B cell (primary cell): ENCODE measurements at regions not wholly inside any gene's neighbourhood (a gene's known extent, or its start where the extent isn't known, plus 50 kb on each side); places are given as distances from the start of the nearest gene placed in this dataset.

ENCODE experiments used
- ATAC-seq: fragments of 200-7000 bp; cut with Tn5 transposase; one replicate; pipeline ENCODE4 v1.10.0; 2021; ENCODE audit warnings: low read depth, mild to moderate bottlenecking, moderate number of reproducible peaks, moderate library complexity
- CTCF ChIA-PET: fragments of 350-600 bp; sonication (Branson Sonifier 250); formaldehyde crosslinking; loops from one replicate; lab custom pipeline; 2021; ENCODE audit warnings: antibody characterized with exemption, inconsistent platforms; lab: Charles Lee
- POLR2A ChIA-PET: fragments of 350-600 bp; sonication (Branson Sonifier 250); formaldehyde crosslinking; loops from one replicate; lab custom pipeline; 2021; ENCODE audit warnings: antibody characterized with exemption; lab: Charles Lee
- DNase-seq: peaks from one replicate; pipeline ENCODE4 v3.0.0; 2013
- H2AFZ ChIP-seq: 2 replicates; pipeline ENCODE4 v1.6.1; 2012; ENCODE audit warnings: mild to moderate bottlenecking, low read depth, low read length; ENCODE audit not compliant: insufficient read depth, poor library complexity, severe bottlenecking
- H3K27ac ChIP-seq, 2 donors: 1 replicate in 1 of 2; 2 replicates in 1 of 2; pipeline ENCODE4 v1.5.1; 2012 to 2013; ENCODE audit warnings: low read length in 2 of 2, mild to moderate bottlenecking in 2 of 2, moderate library complexity in 1 of 2
- H3K27me3 ChIP-seq, 4 experiments: fragments of 200-600 bp in 1 of 4; sonication (generic) in 1 of 4; replicated peaks in 1 of 4; 1 replicate in 2 of 4; 2 replicates in 2 of 4; pipeline versions ENCODE4 v1.6.1 to v1.7.0; 2013 to 2016; ENCODE audit warnings: low read length in 3 of 4, mild to moderate bottlenecking in 2 of 4, mixed read lengths in 1 of 4, moderate library complexity in 1 of 4; ENCODE audit not compliant: insufficient read depth in 4 of 4, control insufficient read depth in 3 of 4; ENCODE audit errors: control extremely low read depth in 1 of 4
- H3K36me3 ChIP-seq, 2 experiments: replicated peaks in 1 of 2; 1 replicate in 1 of 2; 2 replicates in 1 of 2; pipeline versions ENCODE4 v1.6.1 to v1.7.1; 2013; ENCODE audit warnings: low read length in 1 of 2; ENCODE audit not compliant: insufficient read depth in 2 of 2, control insufficient read depth in 1 of 2; ENCODE audit errors: control extremely low read depth in 1 of 2, extremely low read depth in 1 of 2
- H3K4me1 ChIP-seq, 2 donors: fragments of 200-600 bp in 1 of 2; sonication (generic) in 1 of 2; 1 replicate in 1 of 2; 2 replicates in 1 of 2; pipeline versions ENCODE4 v1.5.1 to v1.6.1; 2013 to 2017; ENCODE audit warnings: low read length in 2 of 2; ENCODE audit not compliant: control insufficient read depth in 2 of 2, insufficient read depth in 2 of 2
- H3K4me2 ChIP-seq: replicated peaks from 2 replicates; pipeline ENCODE3; 2012; ENCODE audit warnings: mild to moderate bottlenecking, low read depth, low read length; ENCODE audit not compliant: poor library complexity, severe bottlenecking
- H3K4me3 ChIP-seq, 5 experiments: fragments of 200-600 bp in 1 of 5; sonication (generic) in 1 of 5; 1 replicate in 3 of 5; 2 replicates in 2 of 5; pipeline versions ENCODE4 v1.5.1 to v1.7.0; 2011 to 2016; ENCODE audit warnings: low read length in 4 of 5, mild to moderate bottlenecking in 4 of 5, low read depth in 2 of 5, control low read depth in 1 of 5, moderate library complexity in 1 of 5; ENCODE audit not compliant: insufficient read depth in 1 of 5; ENCODE audit errors: control extremely low read depth in 1 of 5, extremely low read depth in 1 of 5
- H3K79me2 ChIP-seq: fragments of 200-600 bp; sonication (generic); one replicate; pipeline ENCODE4 v1.6.0; 2016; ENCODE audit warnings: low read length; ENCODE audit not compliant: control insufficient read depth, insufficient read depth
- H3K9ac ChIP-seq: fragments of 200-600 bp; sonication (generic); 2 replicates; pipeline ENCODE4 v1.6.1; 2017; ENCODE audit warnings: mild to moderate bottlenecking, low read length, moderate library complexity
- H3K9me3 ChIP-seq, 3 donors: one replicate each; pipeline versions ENCODE4 v1.6.1 to v1.7.1; 2013; ENCODE audit warnings: low read length in 2 of 3; ENCODE audit not compliant: control insufficient read depth in 2 of 3, insufficient read depth in 1 of 3; ENCODE audit errors: control extremely low read depth in 1 of 3
- H4K20me1 ChIP-seq: 2 replicates; pipeline ENCODE4 v1.6.0; 2012; ENCODE audit warnings: mild to moderate bottlenecking, low read length; ENCODE audit not compliant: insufficient read depth, control insufficient read depth, poor library complexity, severe bottlenecking
- H3K27ac Mint-ChIP-seq: one replicate; pipeline ENCODE4 v1.8.0; 2021; ENCODE audit warnings: mixed read lengths
- H3K27me3 Mint-ChIP-seq: one replicate; pipeline ENCODE4 v1.8.0; 2021; ENCODE audit warnings: mixed read lengths
- H3K4me1 Mint-ChIP-seq: one replicate; pipeline ENCODE4 v1.8.0; 2021; ENCODE audit warnings: mixed read lengths
- H3K4me3 Mint-ChIP-seq: one replicate; pipeline ENCODE4 v1.8.0; 2021; ENCODE audit warnings: mixed read lengths
- H3K9me3 Mint-ChIP-seq: one replicate; pipeline ENCODE4 v1.8.0; 2022; ENCODE audit warnings: mixed read lengths; ENCODE audit not compliant: insufficient read depth
- CTCF ChIP-seq: fragments of 200-600 bp; IDR thresholded peaks from one replicate; pipeline ENCODE4 v1.8.0; 2022; ENCODE audit warnings: antibody characterized with exemption, mild to moderate bottlenecking
- EZH2 ChIP-seq: IDR thresholded peaks from 2 replicates; pipeline ENCODE4 v1.6.1; 2012; ENCODE audit warnings: borderline replicate concordance, low read depth, mild to moderate bottlenecking, moderate library complexity, low read length; ENCODE audit not compliant: insufficient read depth, poor library complexity, severe bottlenecking
- WGBS: methylation state at CpG from one replicate; pipeline ENCODE4 v1.1.5; 2013; ENCODE audit warnings: missing lambda C conversion rate; ENCODE audit not compliant: insufficient coverage; 5-methylcytosine and 5-hydroxymethylcytosine counted together
- intact Hi-C: fragments of 100-400 bp; cut with micrococcal nuclease; formaldehyde crosslinking; loops from one replicate; pipeline ENCODE4 v1.10.0; 2022

GRCh38 chr9:31334837-31335528, 1049.5 kb upstream of the ACO1 start:
- Mint-ChIP-seq H3K4me1 (peaks cover 17% of the 10 kb centered on the region), H3K27ac (no peak overlapping the region), H3K27me3 (no peaks in the 10 kb centered on the region), H3K9me3 (no peaks in the 10 kb centered on the region), H3K4me3 (peak overlapping the region; percentile 2)
- H3K27ac ChIP-seq = no peak overlapping the region
- ChIA-PET POLR2A (no interaction called here), CTCF (no interaction called here)
- no peaks in the 10 kb centered on the region for H4K20me1 ChIP-seq
- ATAC-seq (no peak), DNase-seq (no peak)
- 64% methylated on average over 6 of the region's 6 CpGs for WGBS
- no peaks in the 10 kb centered on the region for H3K36me3 ChIP-seq
- H3K4me1 ChIP-seq = peaks cover 15 to 23% of the 10 kb centered on the region in 2 donors
- no peaks in the 10 kb centered on the region for H3K27me3 ChIP-seq
- H2AFZ ChIP-seq = peak overlapping the region; percentile 49
- no peaks in the 10 kb centered on the region for H3K79me2 ChIP-seq
- peaks cover 0 to 18% (median 5%) of the 10 kb centered on the region in 3 donors for H3K9me3 ChIP-seq
- no peak overlapping the region for H3K4me3 ChIP-seq
- intact Hi-C loops = no loop called here
- H3K9ac ChIP-seq = no peak overlapping the region
- peak overlapping the region; percentile 45 for H3K4me2 ChIP-seq
- TF ChIP-seq EZH2 = no peak
- TF ChIP-seq CTCF = no peak

- H3K79me2 ChIP-seq = no peaks in the 10 kb centered on the region
- Mint-ChIP-seq H3K4me1 (peaks cover 17% of the 10 kb centered on the region), H3K27ac (peak overlapping the region; percentile 33), H3K4me3 (peak overlapping the region; percentile 44), H3K27me3 (no peaks in the 10 kb centered on the region), H3K9me3 (no peaks in the 10 kb centered on the region)
- TF ChIP-seq CTCF = no peak
- TF ChIP-seq EZH2 = no peak
- H3K9me3 ChIP-seq = peaks cover 0 to 18% (median 5%) of the 10 kb centered on the region in 3 donors
- no peaks in the 10 kb centered on the region for H4K20me1 ChIP-seq
- H3K4me3 ChIP-seq = no peak overlapping the region
- ATAC-seq = no peak
- no peak overlapping the region for H3K9ac ChIP-seq
- H3K4me2 ChIP-seq = peak overlapping the region; percentile 45
- no peak for DNase-seq
- ChIA-PET CTCF (no interaction called here), POLR2A (no interaction called here)
- WGBS = 64% methylated on average over 1 of the region's 4 CpGs
- no peaks in the 10 kb centered on the region for H3K27me3 ChIP-seq
- peak overlapping the region in 1 of 2 donors; percentile 16 for H3K27ac ChIP-seq
- peak overlapping the region; percentile 49 for H2AFZ ChIP-seq
- H3K36me3 ChIP-seq = no peaks in the 10 kb centered on the region
- H3K4me1 ChIP-seq = peaks cover 15 to 23% of the 10 kb centered on the region in 2 donors
- intact Hi-C loops = no loop called here
Observed at GRCh38 chr9:31335529-31336234, 1048.8 kb upstream of the ACO1 start.
